ENCODE measurements at regions not wholly inside any gene's neighbourhood (a gene's known extent, or its start where the extent isn't known, plus 50 kb on each side); places are given as distances from the start of the nearest gene placed in this dataset.

GRCh38 chr10:16352146-16352545 lies 84.7 kb upstream of the PTER start:
- TF ChIP-seq GABPA (IDR thresholded peaks at IDR 0.05; ENCODE audit: low read depth) (no peak), SPI1 (IDR thresholded peaks at IDR 0.05; ENCODE audit: borderline replicate concordance, low read depth) (no peak), POLR2AphosphoS5 (IDR thresholded peaks at IDR 0.05; ENCODE audit: low read depth) (no peak), CTCF (IDR thresholded peaks at IDR 0.05; ENCODE audit: insufficient read depth, low read length) (no peak), REST (IDR thresholded peaks at IDR 0.05; ENCODE audit: insufficient replicate concordance, low read depth) (no peak)
- Histone ChIP-seq H3K4me3 (replicated peaks; ENCODE audit: insufficient read depth, low read length) (no peak overlapping the region), H3K27me3 (ENCODE audit: insufficient read depth, poor library complexity, severe bottlenecking) (no peaks in the 10 kb centered on the region), H3K27ac (replicated peaks) (no peak overlapping the region)
- DNase-seq (ENCODE audit: low read depth in 1 of 2, low spot score in 1 of 2): no peak

- Histone ChIP-seq H3K27ac (replicated peaks) (no peak overlapping the region), H3K4me3 (replicated peaks; ENCODE audit: insufficient read depth, low read length) (no peak overlapping the region), H3K27me3 (ENCODE audit: insufficient read depth, poor library complexity, severe bottlenecking) (no peaks in the 10 kb centered on the region)
- no peak for TF ChIP-seq SPI1 (IDR thresholded peaks at IDR 0.05; ENCODE audit: borderline replicate concordance, low read depth)
- no peak for TF ChIP-seq GABPA (IDR thresholded peaks at IDR 0.05; ENCODE audit: low read depth)
- TF ChIP-seq POLR2AphosphoS5 (IDR thresholded peaks at IDR 0.05; ENCODE audit: low read depth): no peak
- TF ChIP-seq CTCF (IDR thresholded peaks at IDR 0.05; ENCODE audit: insufficient read depth, low read length): no peak
- no peak for TF ChIP-seq REST (IDR thresholded peaks at IDR 0.05; ENCODE audit: insufficient replicate concordance, low read depth)
- no peak for DNase-seq (ENCODE audit: low read depth in 1 of 2, low spot score in 1 of 2)
Measured at GRCh38 chr10:16360001-16360400, 76.8 kb upstream of the PTER start.

GRCh38 chr10:16360425-16360824 lies 76.4 kb upstream of the PTER start:
- no peak for DNase-seq (ENCODE audit: low read depth in 1 of 2, low spot score in 1 of 2)
- Histone ChIP-seq H3K4me3 (replicated peaks; ENCODE audit: insufficient read depth, low read length) (no peak overlapping the region), H3K27me3 (ENCODE audit: insufficient read depth, poor library complexity, severe bottlenecking) (no peaks in the 10 kb centered on the region), H3K27ac (replicated peaks) (no peak overlapping the region)
- TF ChIP-seq POLR2AphosphoS5 (IDR thresholded peaks at IDR 0.05; ENCODE audit: low read depth): no peak
- TF ChIP-seq GABPA (IDR thresholded peaks at IDR 0.05; ENCODE audit: low read depth): no peak
- no peak for TF ChIP-seq CTCF (IDR thresholded peaks at IDR 0.05; ENCODE audit: insufficient read depth, low read length)
- no peak for TF ChIP-seq REST (IDR thresholded peaks at IDR 0.05; ENCODE audit: insufficient replicate concordance, low read depth)
- TF ChIP-seq SPI1 (IDR thresholded peaks at IDR 0.05; ENCODE audit: borderline replicate concordance, low read depth): no peak
